H9 (cell line): ENCODE measurements at regions not wholly inside any gene's neighbourhood (a gene's known extent, or its start where the extent isn't known, plus 50 kb on each side); places are given as distances from the start of the nearest gene placed in this dataset.

Experiments
- DNase-seq: peaks from one replicate; pipeline ENCODE4 v3.0.0-alpha.2; 2017
- H2AFZ ChIP-seq: one replicate; pipeline ENCODE4 v1.6.1; 2013; ENCODE audit warnings: mild to moderate bottlenecking, low read length, control low read depth, moderate library complexity
- H2AK5ac ChIP-seq: 2 replicates; pipeline ENCODE4 v1.6.1; 2013; ENCODE audit warnings: low read length, control low read depth, mixed read lengths; ENCODE audit not compliant: insufficient read length
- H2BK120ac ChIP-seq: one replicate; pipeline ENCODE4 v1.6.1; 2013; ENCODE audit warnings: low read depth, mild to moderate bottlenecking, low read length, control low read depth, inconsistent platforms; ENCODE audit not compliant: poor library complexity, severe bottlenecking
- H2BK12ac ChIP-seq: 2 replicates; pipeline ENCODE4 v1.6.1; 2013; ENCODE audit warnings: low read length, control low read depth, mixed read lengths, low read depth; ENCODE audit not compliant: insufficient read length
- H2BK15ac ChIP-seq: 2 replicates; pipeline ENCODE4 v1.6.1; 2013; ENCODE audit warnings: low read depth, low read length, control low read depth
- H2BK20ac ChIP-seq: one replicate; pipeline ENCODE4 v1.6.1; 2013; ENCODE audit warnings: low read depth, mild to moderate bottlenecking, low read length, control low read depth, inconsistent platforms; ENCODE audit not compliant: poor library complexity, severe bottlenecking
- H2BK5ac ChIP-seq: 2 replicates; pipeline ENCODE4 v1.6.1; 2013; ENCODE audit warnings: low read length, control low read depth, mixed read lengths; ENCODE audit not compliant: insufficient read length
- H3K14ac ChIP-seq: 2 replicates; pipeline ENCODE4 v1.6.1; 2013; ENCODE audit warnings: low read length, control low read depth; ENCODE audit not compliant: insufficient read depth
- H3K18ac ChIP-seq: 2 replicates; pipeline ENCODE4 v1.6.1; 2013; ENCODE audit warnings: low read depth, mild to moderate bottlenecking, mixed read lengths, low read length, control low read depth; ENCODE audit not compliant: insufficient read length
- H3K23ac ChIP-seq: 2 replicates; pipeline ENCODE4 v1.6.1; 2013; ENCODE audit warnings: low read length, control low read depth, mixed read lengths, low read depth; ENCODE audit not compliant: insufficient read length
- H3K23me2 ChIP-seq: 2 replicates; pipeline ENCODE4 v1.6.1; 2013; ENCODE audit warnings: low read depth, mild to moderate bottlenecking, mixed read lengths, low read length, control low read depth; ENCODE audit not compliant: insufficient read length, poor library complexity, severe bottlenecking
- H3K27ac ChIP-seq: 2 replicates; pipeline ENCODE4 v1.5.1; 2013; ENCODE audit warnings: low read length, control low read depth, mixed read lengths, low read depth; ENCODE audit not compliant: insufficient read length
- H3K27me3 ChIP-seq: 2 replicates; pipeline ENCODE4 v1.6.1; 2013; ENCODE audit warnings: low read length, control low read depth, inconsistent platforms; ENCODE audit not compliant: insufficient read depth
- H3K4ac ChIP-seq: 2 replicates; pipeline ENCODE4 v1.6.1; 2013; ENCODE audit warnings: low read depth, mild to moderate bottlenecking, control low read depth, inconsistent platforms, low read length, moderate library complexity
- H3K4me1 ChIP-seq: 2 replicates; pipeline ENCODE4 v1.6.1; 2013; ENCODE audit warnings: low read length, control low read depth, inconsistent platforms; ENCODE audit not compliant: insufficient read depth
- H3K4me2 ChIP-seq: 2 replicates; pipeline ENCODE4 v1.6.1; 2013; ENCODE audit warnings: low read length, control low read depth, mixed read lengths; ENCODE audit not compliant: insufficient read length, insufficient read depth
- H3K56ac ChIP-seq: 2 replicates; pipeline ENCODE4 v1.6.1; 2013; ENCODE audit warnings: low read depth, mild to moderate bottlenecking, mixed read lengths, low read length, control low read depth; ENCODE audit not compliant: insufficient read length
- H3K79me1 ChIP-seq: 2 replicates; pipeline ENCODE4 v1.6.1; 2013; ENCODE audit warnings: low read depth, mild to moderate bottlenecking, moderate library complexity, low read length, control low read depth, inconsistent platforms; ENCODE audit not compliant: insufficient read depth, poor library complexity, severe bottlenecking
- H3K79me2 ChIP-seq: 2 replicates; pipeline ENCODE4 v1.6.1; 2013; ENCODE audit warnings: low read length, control low read depth, inconsistent platforms; ENCODE audit not compliant: insufficient read depth
- H3K9ac ChIP-seq: 2 replicates; pipeline ENCODE4 v1.6.1; 2013; ENCODE audit warnings: low read length, control low read depth, mixed read lengths; ENCODE audit not compliant: insufficient read length; ENCODE audit errors: extremely low read depth
- H3K9me3 ChIP-seq: one replicate; pipeline ENCODE4 v1.6.1; 2013; ENCODE audit warnings: low read depth, low read length, inconsistent platforms; ENCODE audit not compliant: control insufficient read depth
- H3T11ph ChIP-seq: one replicate; pipeline ENCODE4 v1.6.1; 2013; ENCODE audit warnings: mild to moderate bottlenecking, low read length, control low read depth, inconsistent platforms
- H4K20me1 ChIP-seq: one replicate; pipeline ENCODE4 v1.6.1; 2013; ENCODE audit not compliant: control insufficient read depth, insufficient read length, insufficient read depth
- H4K5ac ChIP-seq: 2 replicates; pipeline ENCODE4 v1.6.1; 2013; ENCODE audit warnings: low read depth, mild to moderate bottlenecking, mixed read lengths, low read length, control low read depth; ENCODE audit not compliant: insufficient read length
- H4K8ac ChIP-seq: replicated peaks from 2 replicates; pipeline ENCODE4 v1.6.1; 2013; ENCODE audit warnings: low read length, control low read depth, mixed read lengths, low read depth; ENCODE audit not compliant: insufficient read length
- H4K91ac ChIP-seq: 2 replicates; pipeline ENCODE4 v1.6.1; 2013; ENCODE audit warnings: low read depth, mild to moderate bottlenecking, moderate library complexity, mixed read lengths, low read length, control low read depth; ENCODE audit not compliant: insufficient read length
- H3K27ac Mint-ChIP-seq, 3 experiments: 2 replicates in 2 of 3; 3 replicates in 1 of 3; pipeline ENCODE4 v1.8.0; 2020 to 2021; ENCODE audit warnings: mixed read lengths in 3 of 3, mild to moderate bottlenecking in 1 of 3, moderate library complexity in 1 of 3
- H3K27me3 Mint-ChIP-seq: 2 replicates; pipeline ENCODE4 v1.8.0; 2021; ENCODE audit warnings: low read depth, mild to moderate bottlenecking, moderate library complexity, mixed read lengths
- H3K36me3 Mint-ChIP-seq, 3 experiments: 2 replicates in 2 of 3; 3 replicates in 1 of 3; pipeline ENCODE4 v1.8.0; 2020 to 2021; ENCODE audit warnings: low read depth in 3 of 3, mixed read lengths in 3 of 3; ENCODE audit not compliant: insufficient read depth in 1 of 3
- H3K4me1 Mint-ChIP-seq, 2 experiments: 2 replicates each; pipeline ENCODE4 v1.8.0; 2020; ENCODE audit warnings: mixed read lengths in 2 of 2
- H3K4me3 Mint-ChIP-seq, 2 experiments: 2 replicates in 1 of 2; 3 replicates in 1 of 2; pipeline ENCODE4 v1.8.0; 2020 to 2021; ENCODE audit warnings: mild to moderate bottlenecking in 2 of 2, mixed read lengths in 2 of 2, moderate library complexity in 1 of 2
- H3K9me3 Mint-ChIP-seq, 2 experiments: 2 replicates in 1 of 2; 3 replicates in 1 of 2; pipeline ENCODE4 v1.8.0; 2020; ENCODE audit warnings: mild to moderate bottlenecking in 2 of 2, mixed read lengths in 2 of 2, moderate library complexity in 1 of 2
- WGBS: extraction: QIAGEN DNeasy Blood & Tissue Kit; methylation state at CpG from one replicate; pipeline ENCODE4 v1.1.7; 2013; ENCODE audit warnings: missing lambda C conversion rate, low lambda C conversion rate, mixed read lengths; ENCODE audit not compliant: insufficient read length; ENCODE audit errors: extremely low coverage; 5-methylcytosine and 5-hydroxymethylcytosine counted together
- TF ChIP-seq, protein P1 (sequence below): fragments of 200-600 bp; sonication (generic); conservative IDR thresholded peaks from 3 replicates; pipeline ENCODE4 v1.8.0; 2021; ENCODE audit warnings: antibody characterized with exemption, mild to moderate bottlenecking

- H4K20me1 ChIP-seq, result no peaks in the 10 kb centered on the region
- no CpG with 5 or more reads among the region's 6 CpGs for WGBS
- Mint-ChIP-seq H3K27me3 (no peaks in the 10 kb centered on the region), H3K4me3 (no peak overlapping the region), H3K36me3 (peaks cover 0 to 2% (median 2%) of the 10 kb centered on the region in 3 experiments; a peak in 4 of 7 replicates), H3K9me3 (peaks cover 0 to 6% of the 10 kb centered on the region in 2 experiments; a peak in 2 of 5 replicates), H3K4me1 (no peaks in the 10 kb centered on the region), H3K27ac (no peak overlapping the region)
- no peak overlapping the region for H4K91ac ChIP-seq
- no peak overlapping the region for H2BK120ac ChIP-seq
- no peak overlapping the region for H2BK12ac ChIP-seq
- H3K9ac ChIP-seq, result no peak overlapping the region
- H3K4me1 ChIP-seq, result no peaks in the 10 kb centered on the region
- H2AK5ac ChIP-seq, result no peak overlapping the region
- H4K5ac ChIP-seq, result no peak overlapping the region
- H3K79me2 ChIP-seq, result no peaks in the 10 kb centered on the region
- H3K23ac ChIP-seq, result no peak overlapping the region
- TF ChIP-seq, protein P1, sequence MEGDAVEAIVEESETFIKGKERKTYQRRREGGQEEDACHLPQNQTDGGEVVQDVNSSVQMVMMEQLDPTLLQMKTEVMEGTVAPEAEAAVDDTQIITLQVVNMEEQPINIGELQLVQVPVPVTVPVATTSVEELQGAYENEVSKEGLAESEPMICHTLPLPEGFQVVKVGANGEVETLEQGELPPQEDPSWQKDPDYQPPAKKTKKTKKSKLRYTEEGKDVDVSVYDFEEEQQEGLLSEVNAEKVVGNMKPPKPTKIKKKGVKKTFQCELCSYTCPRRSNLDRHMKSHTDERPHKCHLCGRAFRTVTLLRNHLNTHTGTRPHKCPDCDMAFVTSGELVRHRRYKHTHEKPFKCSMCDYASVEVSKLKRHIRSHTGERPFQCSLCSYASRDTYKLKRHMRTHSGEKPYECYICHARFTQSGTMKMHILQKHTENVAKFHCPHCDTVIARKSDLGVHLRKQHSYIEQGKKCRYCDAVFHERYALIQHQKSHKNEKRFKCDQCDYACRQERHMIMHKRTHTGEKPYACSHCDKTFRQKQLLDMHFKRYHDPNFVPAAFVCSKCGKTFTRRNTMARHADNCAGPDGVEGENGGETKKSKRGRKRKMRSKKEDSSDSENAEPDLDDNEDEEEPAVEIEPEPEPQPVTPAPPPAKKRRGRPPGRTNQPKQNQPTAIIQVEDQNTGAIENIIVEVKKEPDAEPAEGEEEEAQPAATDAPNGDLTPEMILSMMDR, result no peak
- H3K9me3 ChIP-seq, result no peaks in the 10 kb centered on the region
- H2AFZ ChIP-seq, result no peak overlapping the region
- no peak overlapping the region for H3K4ac ChIP-seq
- H3K79me1 ChIP-seq, result no peaks in the 10 kb centered on the region
- H2BK5ac ChIP-seq, result no peak overlapping the region
- no peak overlapping the region for H3K18ac ChIP-seq
- H3K56ac ChIP-seq, result no peak overlapping the region
- H3K27ac ChIP-seq, result no peak overlapping the region
- H3K23me2 ChIP-seq, result no peaks in the 10 kb centered on the region
- H4K8ac ChIP-seq, result no peak overlapping the region
- H2BK20ac ChIP-seq, result no peak overlapping the region
- no peak for DNase-seq
- H2BK15ac ChIP-seq, result no peak overlapping the region
- no peak overlapping the region for H3K14ac ChIP-seq
- no peak overlapping the region for H3K4me2 ChIP-seq
- H3K27me3 ChIP-seq, result no peaks in the 10 kb centered on the region
- no peak overlapping the region for H3T11ph ChIP-seq
Observed at GRCh38 chr14:86796221-86797074, 1196.5 kb downstream of the GALC start.
